NCI-H187 (cell line): ENCODE measurements at regions not wholly inside any gene's neighbourhood (a gene's known extent, or its start where the extent isn't known, plus 50 kb on each side); places are given as distances from the start of the nearest gene placed in this dataset.

Experiments used
- DNase-seq, 2 experiments: peaks; one replicate each; lab custom pipeline; 2025; lab: John Stamatoyannopoulos, UW

DNA sequence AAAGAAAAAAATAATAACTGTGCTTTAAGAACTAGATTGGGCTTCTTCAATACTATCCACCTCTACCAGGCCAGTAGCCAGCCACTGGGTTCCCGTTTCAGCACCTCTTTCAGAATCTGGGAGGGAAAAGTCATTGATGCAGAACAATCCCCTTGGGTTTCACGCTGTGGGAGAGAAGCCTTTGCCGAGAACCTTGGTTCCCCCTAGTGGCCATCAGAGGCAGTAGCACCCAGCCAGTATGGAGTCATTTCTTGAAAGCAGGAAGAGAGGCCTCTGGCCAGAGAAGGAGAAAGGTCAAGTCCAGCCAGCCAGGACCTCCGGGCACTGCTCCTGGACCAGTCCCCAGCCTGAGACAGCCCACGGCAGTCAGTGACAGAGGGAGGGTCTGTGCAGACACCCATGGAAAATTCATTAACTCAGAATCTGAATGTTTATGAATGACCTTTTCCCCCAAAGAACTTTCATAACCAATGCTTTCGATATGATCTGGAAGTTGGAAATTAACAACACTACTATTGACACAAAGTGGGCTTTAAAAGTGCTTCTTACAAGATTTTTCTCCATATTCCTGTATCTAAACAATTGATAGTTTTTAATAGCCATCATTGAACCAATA lies 51.2 kb upstream of the CDH5 start:
- DNase-seq: peak in 1 of 2 experiments; percentile 64

DNA sequence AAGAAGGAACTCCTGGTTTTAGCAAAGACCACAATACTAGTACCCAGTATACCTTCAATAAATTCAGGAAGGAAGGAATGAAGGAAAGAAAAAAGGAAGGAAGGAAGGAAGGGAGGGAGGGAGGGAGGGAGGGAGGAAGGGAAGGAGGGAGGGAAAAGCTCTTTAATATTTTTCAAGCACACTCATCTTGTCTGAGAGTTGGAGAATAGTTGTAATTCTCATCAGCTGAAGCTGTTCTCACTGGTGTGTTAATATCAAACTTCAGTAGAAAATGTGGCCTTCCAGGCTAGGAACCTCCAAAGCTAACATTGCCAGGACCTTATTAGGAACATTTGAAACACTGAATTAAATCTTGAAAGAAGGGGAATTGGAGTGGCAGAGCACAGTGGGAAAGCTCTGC lies 55.2 kb upstream of the CDH5 start:
- DNase-seq: no peak

DNA sequence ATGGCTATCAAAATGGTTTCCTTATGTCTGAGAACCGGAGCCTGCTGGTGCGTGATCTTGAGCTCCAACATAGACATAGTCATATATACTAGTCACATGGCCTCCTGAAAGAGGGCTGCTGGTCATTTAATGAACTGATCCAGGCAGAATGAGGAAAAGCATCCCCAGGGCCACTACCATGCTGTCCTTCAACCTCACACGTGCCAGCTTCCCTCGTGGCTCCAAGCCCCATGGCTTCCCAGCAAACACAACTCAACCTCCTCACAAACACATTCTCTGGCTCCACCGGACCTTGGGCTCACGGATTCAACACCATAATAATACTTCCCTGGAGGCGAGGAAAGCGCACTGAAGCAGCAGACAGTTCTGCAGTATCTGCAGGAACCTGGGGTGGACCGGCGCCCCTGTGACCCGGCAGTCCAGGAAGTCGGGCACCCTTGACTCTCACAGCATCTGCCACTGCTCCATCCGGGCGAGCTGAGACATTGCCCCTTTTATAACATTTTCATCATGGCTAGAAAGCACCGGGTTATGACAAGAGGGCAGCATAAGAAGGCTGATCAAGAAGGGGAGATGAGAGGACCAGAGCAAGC lies 57.2 kb upstream of the CDH5 start:
- DNase-seq: no peak

DNA sequence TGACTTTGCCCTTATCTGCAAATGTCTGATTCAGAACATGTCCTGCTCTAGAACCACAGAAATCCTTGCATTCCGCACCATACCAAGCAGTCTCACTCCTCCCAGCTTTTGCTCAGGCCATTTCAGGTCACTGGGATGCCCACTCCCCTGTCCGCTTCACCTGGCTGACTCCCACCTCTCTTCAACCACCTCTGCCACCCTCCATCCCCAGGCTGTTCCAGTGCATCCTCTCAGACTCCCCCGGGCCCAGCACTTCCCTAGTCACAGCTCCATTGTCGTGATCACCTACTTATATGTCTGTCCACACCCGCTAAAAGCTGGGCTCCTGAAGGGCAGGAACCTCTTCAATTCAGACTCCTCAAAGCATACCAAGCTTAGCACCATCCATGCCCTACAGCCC lies 58.4 kb upstream of the CDH5 start:
- DNase-seq: no peak

DNA sequence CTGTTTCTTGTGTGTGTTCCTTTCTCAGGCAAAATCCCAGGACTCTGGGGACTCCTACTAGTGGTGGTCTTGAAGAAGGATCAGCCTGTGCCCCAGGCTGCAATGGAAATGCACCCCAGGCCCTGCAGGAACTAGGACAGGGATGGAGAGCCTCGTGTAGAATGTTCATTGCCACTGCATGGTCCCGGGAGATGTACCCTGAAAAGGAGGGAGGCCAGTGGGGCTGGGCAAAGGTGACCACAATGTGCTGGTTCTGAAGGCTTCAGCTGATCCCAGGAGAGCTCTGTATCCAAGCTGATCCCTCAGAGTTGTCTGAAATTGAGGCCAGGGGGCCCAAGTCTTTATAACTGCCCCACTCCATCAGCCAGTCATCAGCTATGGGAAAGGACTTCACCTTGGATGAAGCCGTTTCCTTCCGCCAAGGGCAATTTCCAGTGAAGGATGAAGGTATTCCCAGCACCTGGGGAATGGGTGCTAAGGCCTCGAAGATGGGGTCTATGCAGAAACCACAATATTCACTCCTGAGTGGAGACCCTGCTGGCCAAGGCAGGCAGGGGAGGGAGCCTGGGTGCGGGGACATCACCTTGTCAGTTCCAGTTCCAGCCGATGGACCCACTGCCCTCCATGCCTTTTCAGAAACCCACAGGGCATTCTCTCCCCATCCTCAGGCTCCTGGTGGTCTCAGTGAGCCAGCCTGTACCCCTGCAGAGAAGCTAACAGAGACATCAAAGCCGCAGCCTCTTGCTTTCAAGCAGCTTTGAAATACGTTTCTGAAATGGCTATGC lies 59.9 kb upstream of the CDH5 start:
- no peak for DNase-seq

DNA sequence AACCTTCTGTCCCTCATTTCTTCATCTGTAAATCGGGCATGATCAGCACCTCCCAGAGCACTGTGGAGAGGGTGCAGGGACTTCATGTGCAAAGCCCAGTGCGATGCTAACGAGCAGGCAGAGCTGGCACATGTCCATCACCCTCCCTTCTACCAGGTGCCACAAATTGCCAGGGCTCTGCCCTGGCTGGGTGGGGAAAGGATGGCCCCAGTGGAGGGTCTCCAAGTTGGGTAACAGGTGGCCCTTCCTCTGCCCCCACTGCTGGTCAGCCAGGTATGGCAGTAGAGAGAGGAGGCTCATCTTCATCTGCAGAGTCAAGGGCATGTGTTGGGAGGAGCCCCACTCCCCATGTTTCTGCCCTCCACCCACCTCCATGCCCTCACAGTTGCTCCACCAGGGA lies 61.5 kb upstream of the CDH5 start:
- DNase-seq: no peak

DNA sequence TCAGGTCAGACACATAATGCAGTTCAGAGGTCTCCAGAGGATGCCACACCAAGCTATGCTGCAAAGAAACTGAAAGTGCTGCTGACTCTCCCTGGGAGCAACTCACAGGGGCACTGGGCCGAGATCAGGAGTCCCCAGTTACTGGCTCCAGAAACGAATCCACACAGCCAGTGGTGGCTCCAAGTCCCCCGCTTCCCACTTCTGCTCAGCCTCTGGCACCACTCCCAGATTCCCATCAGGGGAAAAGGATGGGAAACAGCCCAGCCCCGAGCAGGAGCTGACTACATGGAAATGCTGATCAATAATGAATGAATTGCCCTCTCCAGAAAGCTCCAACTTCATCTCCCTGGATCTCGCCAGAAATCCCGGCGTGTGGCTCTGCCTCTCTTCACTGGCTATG lies 62.3 kb upstream of the CDH5 start:
- no peak for DNase-seq

DNA sequence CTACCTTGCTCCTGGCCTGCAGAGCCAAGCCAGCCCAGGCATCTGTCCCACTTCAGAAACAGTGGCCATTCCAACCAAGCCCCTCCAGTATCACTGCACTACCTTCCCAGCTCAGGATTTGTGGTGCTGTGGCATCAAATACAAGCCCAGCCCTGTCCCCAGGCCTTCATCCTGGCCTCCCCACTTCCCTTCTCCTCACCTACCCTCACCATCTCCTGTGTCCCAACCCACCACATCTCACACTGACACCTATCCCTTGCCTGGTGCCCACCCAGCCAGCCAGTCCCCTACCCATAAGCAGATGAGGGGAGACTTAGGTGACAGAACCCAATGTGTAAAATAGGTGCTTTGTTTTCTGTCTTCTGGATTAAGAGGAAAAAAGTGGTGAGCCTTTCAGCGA lies 66.0 kb upstream of the CDH5 start:
- DNase-seq: no peak

DNA sequence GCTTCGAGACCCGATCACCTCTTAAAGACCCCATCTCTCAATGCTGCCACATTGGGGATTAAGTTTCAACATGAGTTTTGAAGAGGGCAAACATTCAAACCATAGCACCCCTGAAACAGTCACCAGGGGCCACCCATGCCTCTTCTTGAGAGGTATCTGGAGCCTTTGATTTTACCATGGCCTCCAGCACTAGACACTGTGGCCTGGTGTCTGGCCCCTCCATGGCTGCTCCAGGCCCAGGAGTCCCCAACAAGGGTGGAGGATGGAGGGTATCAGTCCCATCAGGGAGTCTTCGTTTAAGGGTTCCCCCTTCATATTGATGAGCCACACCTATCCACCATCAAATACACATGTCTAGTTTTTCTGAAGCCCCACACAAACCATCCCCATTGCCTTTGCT lies 66.5 kb upstream of the CDH5 start:
- DNase-seq: no peak

DNA sequence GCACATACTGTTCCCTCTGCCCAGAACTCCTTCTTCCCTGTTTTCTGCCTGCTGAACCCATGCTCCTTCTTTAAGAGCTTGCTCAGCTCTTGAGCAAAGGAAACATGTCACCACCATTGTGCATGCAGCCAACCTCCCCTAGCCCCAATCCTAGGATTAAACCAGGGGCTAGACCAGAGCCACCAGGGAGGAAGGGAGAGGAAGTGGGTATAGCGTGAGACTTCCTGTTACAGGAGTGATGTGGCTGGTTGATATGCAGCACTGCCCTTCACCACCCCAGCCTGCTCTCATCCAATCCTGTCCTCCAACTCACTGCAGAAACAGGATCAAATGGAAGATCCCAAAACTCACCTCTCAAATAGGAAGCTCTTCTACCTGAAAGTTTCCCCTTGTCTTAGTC lies 67.1 kb upstream of the CDH5 start:
- no peak for DNase-seq

DNA sequence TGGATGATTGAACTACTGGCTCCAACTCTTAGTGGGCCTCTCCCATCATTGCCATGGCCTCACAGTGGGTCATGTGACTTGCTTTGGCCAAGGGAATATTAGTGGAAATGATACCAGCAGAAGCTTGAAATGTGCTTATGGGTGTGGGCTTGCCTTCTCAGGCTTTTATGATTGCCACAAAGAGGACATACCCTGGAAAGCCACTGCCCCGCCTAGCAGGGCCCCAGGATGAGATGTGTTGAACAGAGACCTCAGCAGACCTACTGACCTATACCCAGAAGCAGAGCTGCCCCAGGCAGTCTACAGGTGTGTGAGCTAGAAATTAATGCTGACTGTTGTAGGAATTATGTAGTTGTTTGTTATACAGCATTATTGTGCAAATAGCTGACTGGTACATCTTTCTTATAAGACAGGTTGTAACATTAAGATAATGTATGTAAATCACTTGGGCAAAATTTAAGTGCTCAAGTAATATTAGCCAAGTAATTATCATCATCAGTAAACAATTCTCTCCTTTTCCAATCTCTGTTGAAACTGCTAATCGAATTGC lies 67.8 kb upstream of the CDH5 start:
- no peak for DNase-seq

DNA sequence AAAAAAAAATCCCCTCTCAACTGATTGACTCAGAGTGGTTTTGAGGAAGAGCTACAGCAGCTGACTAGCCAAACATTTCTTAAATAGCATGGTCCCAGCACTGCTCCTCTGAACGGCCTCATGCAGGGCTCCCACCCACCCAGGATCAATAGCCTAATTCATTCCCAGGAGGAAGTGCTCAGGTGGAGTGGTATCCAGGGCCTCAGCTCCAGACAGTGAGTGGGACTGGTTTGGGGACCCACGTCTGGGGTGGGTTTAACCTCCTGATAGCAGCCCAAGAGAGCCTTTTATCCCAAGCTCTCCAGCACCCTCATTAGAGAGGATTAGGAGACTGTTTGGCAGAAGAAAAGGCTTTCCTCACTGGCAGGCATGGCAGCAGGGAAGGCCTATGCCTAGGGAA lies 68.5 kb upstream of the CDH5 start:
- DNase-seq: no peak

DNA sequence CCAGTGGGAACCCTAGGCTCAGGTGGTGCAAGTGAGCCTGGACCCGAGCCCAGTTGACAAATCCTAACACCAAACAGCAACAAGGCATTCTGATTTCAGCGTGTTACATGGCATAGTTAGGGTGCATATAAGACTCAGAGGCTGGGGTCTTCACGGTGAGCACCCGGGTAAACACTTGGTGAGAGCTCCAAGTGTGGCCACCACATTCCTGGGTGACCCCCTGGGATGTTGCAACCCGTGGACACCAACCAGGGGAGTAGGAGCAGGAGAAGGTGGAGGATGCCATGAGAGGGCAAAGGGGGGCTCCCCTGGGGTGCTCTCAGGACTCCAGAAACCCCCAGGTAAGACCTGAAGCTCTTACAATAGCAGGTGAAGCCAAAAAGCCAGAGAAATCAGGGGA lies 69.9 kb upstream of the CDH5 start:
- DNase-seq: no peak

DNA sequence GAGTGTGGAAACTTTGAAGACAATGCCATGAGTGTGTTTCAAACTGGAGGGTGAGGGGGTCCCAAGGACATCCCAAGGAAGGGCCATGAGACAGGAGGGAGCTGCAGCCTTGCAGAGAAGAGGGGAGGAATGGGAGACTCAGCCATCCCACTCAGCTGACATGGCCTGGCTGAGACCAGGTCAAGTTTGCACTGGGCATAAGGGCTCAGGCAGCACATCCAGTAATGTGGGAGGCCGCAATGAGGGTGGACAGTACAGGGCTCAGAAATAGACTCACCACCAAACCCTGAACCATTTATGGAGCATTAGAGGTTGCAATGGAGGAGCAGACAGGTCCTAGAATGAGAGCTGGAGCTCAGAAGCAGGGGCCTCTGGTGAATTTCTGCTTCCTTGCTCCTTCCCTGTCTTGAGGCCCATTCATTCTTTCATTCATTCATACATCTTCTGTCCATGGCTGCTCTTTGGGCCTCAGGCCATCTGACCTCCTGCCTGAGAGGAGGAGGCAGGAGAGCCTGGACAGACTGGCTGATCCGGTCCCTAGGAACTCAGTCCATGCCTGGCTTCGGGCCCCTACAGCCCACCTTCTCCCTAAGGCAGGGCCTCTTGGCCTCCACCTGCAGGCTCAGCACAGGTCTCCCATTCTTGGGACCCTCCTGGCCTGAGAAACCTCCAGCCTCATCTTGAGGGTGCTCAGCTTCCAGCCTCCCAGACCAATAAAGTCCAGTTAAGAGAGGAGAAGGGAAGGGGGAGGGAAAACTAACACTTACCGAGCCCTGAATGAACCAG lies 70.5 kb upstream of the CDH5 start:
- no peak for DNase-seq

DNA sequence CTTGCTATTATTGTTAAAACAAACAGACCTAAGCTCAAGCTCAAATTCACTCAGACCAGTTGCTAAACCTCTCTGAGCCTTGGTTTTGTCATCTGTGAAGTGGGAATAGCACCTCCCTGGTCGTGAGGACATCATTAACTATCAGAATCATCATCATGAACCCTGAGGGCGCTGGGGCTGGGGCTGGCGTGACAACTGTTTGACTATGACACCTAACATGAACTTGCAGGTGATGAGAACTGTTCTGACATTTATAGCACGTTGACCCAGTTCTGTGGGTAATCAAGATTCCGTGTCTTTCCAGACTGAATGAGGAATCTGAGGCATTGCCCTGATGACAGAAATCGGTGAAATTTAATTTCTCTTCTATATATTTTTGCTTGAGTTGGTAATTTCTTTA lies 71.3 kb upstream of the CDH5 start:
- DNase-seq: no peak

DNA sequence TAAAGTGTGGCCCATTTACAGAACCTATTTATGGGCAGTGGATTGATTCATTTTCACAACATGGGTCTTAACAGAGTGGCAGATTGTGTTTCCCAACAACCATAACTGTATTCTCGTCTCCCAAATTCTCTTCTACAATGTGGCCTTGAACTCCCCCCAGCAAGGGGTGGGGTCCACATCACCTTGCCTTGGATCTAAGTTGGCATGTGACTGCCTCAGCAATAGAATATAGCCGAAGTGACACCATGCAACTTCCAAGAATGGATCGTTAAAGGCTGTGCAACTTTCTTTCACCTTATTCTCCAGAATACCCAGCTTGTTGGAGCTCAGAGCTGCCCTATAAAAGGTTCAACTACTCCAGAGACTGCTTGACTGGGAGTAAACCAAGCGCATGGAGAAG lies 72.0 kb upstream of the CDH5 start:
- no peak for DNase-seq

DNA sequence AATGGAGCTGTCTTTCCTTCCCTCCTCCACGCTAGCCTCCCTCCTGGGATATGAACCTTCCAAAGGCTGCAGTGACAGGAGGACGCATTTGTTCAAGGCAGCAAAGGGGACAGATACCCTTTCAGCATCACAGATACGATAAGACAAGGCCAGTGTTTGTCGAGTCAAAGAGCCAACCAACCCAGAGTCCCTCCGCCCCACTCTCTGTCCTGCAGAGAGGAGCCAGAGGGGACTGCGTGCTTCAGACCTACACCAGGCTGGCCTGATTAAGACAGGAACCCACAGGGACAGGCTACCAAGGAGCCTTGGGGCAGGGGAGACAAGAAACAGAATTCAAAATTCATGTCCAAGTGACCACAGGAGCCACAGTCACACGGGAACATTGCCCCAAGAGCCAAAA lies 72.6 kb upstream of the CDH5 start:
- no peak for DNase-seq

DNA sequence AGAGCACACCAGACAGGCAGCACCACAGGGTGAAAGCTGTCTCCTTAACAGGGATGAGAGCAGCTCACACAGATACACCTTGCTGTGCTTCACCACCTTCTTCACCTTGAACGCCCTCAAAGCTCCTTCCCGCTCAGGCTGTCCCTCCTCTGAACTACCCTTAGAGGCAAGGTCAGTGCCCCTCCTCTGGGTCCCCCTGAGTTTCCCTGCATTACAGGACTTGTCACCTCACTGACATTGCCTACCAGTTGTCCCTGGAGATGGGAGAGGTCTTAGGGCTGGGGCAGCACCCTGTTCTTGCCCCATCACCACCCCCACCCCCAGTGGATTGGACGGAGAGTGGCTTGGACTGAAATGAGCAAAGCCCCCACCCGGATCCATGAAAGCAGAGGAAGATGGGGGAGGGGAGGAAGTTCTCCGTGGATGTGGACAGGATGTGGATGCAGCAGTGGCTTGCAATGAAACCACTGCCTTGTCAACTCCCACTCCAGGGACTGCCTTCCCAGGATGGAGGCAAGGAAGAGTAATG lies 73.2 kb upstream of the CDH5 start:
- DNase-seq: no peak

DNA sequence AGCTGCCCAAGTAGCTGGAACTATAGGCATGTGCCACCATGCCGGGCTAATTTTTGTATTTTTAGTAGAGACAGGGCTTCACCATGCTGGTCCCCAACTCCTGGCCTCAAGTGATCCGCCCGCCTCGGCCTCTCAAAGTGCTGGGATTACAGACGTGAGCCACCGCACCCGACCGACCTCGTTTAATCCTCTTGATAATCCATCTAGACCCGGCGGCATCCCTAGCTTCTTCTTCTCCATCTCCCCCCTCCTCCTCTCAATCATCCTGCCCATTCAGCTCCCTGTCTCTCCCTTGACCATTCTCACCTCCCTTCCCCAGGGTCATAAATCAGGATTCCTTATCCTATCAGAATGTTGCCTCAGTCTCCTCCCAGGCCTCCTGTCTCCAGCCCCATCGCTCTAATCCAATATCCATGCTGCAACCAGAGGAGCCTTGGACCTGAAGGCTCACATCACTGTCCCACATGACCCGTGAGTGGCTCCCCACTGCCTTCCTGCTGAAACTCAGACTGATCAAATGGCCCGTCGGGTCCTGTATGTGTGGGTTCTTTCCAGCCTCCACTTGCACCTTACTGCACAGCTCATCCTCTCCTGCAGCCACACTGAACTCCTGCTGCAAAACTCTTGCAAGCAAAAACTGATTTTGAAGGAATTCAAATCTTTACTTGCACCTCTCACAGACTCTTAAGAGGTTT lies 74.1 kb upstream of the CDH5 start:
- no peak for DNase-seq

DNA sequence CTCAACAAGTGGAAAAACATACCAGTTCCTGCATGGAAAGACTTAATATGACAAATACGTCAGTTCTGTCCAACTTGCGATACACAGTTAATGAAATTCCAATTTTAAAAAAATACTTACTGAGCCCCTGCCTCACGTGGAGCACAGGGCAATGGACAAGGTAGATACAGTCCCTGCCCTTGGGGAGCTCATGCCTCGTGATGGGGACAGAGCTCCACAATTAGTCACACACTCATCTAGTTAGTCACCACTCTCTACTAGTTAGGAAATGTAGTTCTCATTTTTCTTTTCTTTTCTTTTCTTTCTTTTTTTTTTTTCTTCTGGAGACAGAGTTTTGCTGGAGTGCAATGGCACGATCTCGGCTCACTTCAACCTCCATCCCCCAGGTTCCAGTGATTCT lies 74.7 kb upstream of the CDH5 start:
- DNase-seq: no peak

DNA sequence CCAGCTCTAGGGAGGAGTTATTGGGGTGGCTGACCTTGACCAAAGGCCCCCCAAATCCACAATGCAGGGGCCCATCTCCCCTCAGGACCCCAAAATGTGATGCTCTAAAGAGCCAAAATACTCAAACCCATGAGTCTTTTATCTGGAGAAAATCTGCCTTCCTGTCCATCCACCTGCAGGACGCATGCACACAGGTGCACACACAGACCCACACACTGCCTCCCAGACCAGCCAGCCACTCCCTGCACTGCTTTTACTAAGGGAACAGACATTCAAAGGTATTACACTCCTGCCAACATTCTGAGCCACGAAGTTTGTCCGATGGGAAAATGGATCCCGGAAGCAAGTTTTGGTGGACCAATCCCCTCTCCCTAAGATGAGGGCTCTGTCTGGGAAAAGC lies 76.1 kb upstream of the CDH5 start:
- no peak for DNase-seq

DNA sequence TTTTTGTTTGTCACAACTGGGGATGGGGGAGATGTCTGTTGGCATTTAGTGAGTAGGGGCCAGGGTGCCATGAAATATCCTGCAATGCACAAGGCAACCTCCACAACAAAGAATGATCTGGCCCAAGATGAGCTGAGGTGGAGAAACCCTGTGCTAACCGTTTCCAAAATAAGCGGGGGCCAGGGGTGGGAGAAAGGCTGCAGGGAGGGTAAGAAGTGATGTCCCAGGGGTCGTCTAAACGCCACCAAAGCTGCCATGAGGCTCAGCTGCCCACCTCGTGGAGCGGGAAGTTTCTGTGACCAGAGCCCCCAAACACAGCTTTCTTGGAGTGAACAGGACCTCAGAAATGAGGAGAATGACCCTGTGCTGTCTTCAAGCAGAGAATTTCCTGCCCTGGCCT lies 76.5 kb upstream of the CDH5 start:
- DNase-seq: no peak
